GM23338 (cell line): ENCODE measurements at regions not wholly inside any gene's neighbourhood (a gene's known extent, or its start where the extent isn't known, plus 50 kb on each side); places are given as distances from the start of the nearest gene placed in this dataset.

ENCODE experiments used
- ATAC-seq: fragments of 200-7000 bp; cut with Tn5 transposase; 3 replicates; pipeline ENCODE4 v1.9.1; 2020
- DNase-seq: peaks from one replicate; pipeline ENCODE4 v3.0.0-alpha.2; 2015; ENCODE audit warnings: low spot score
- H2AFZ ChIP-seq: fragments of 200-600 bp; sonication (generic); 2 replicates; pipeline ENCODE4 v1.8.0; 2016; ENCODE audit warnings: antibody characterized with exemption, mild to moderate bottlenecking, moderate library complexity
- H3F3A ChIP-seq: fragments of 200-600 bp; sonication (generic); replicated peaks from 2 replicates; pipeline ENCODE4 v1.8.0; 2017; ENCODE audit warnings: antibody characterized with exemption, mixed run types, low read depth
- H3K27ac ChIP-seq: fragments of 200-600 bp; sonication (generic); 2 replicates; pipeline ENCODE4 v1.6.1; 2016; ENCODE audit warnings: low read depth
- H3K27me3 ChIP-seq: fragments of 200-600 bp; sonication (generic); 2 replicates; pipeline ENCODE4 v1.8.0; 2016; ENCODE audit warnings: mild to moderate bottlenecking, mixed run types, moderate library complexity; ENCODE audit not compliant: insufficient read depth
- H3K36me3 ChIP-seq: fragments of 200-600 bp; sonication (generic); 2 replicates; pipeline ENCODE4 v1.8.0; 2016; ENCODE audit warnings: mild to moderate bottlenecking; ENCODE audit not compliant: insufficient read depth
- H3K4me1 ChIP-seq: fragments of 200-600 bp; sonication (generic); 2 replicates; pipeline ENCODE4 v1.8.0; 2016; ENCODE audit warnings: mild to moderate bottlenecking, moderate library complexity; ENCODE audit not compliant: insufficient read depth
- H3K4me2 ChIP-seq: fragments of 200-600 bp; sonication (generic); 2 replicates; pipeline ENCODE4 v1.7.1; 2017; ENCODE audit warnings: mixed run types
- H3K4me3 ChIP-seq: fragments of 200-600 bp; sonication (generic); 2 replicates; pipeline ENCODE4 v1.6.1; 2016; ENCODE audit warnings: mixed run types
- H3K79me2 ChIP-seq: fragments of 200-600 bp; sonication (generic); replicated peaks from 2 replicates; pipeline ENCODE4 v1.8.0; 2017; ENCODE audit warnings: mild to moderate bottlenecking; ENCODE audit not compliant: insufficient read depth
- H3K9me2 ChIP-seq: fragments of 200-600 bp; sonication (generic); 2 replicates; pipeline ENCODE4 v1.8.0; 2017; ENCODE audit not compliant: insufficient read depth
- H4K20me1 ChIP-seq: fragments of 200-600 bp; sonication (generic); replicated peaks from 2 replicates; pipeline ENCODE4 v1.8.0; 2017; ENCODE audit warnings: mild to moderate bottlenecking; ENCODE audit not compliant: insufficient read depth
- H3K27ac Mint-ChIP-seq: 2 replicates; pipeline ENCODE4 v1.8.0; 2020; ENCODE audit warnings: inconsistent platforms, mild to moderate bottlenecking, moderate library complexity, mixed read lengths
- H3K27me3 Mint-ChIP-seq: 3 replicates; pipeline ENCODE4 v1.8.0; 2022; ENCODE audit warnings: low read depth, mild to moderate bottlenecking, moderate library complexity, mixed read lengths, inconsistent platforms; ENCODE audit not compliant: insufficient read depth, poor library complexity
- H3K36me3 Mint-ChIP-seq: 3 replicates; pipeline ENCODE4 v1.8.0; 2021; ENCODE audit warnings: low read depth, mild to moderate bottlenecking, inconsistent platforms, moderate library complexity, mixed read lengths
- H3K4me1 Mint-ChIP-seq: 3 replicates; pipeline ENCODE4 v1.8.0; 2020; ENCODE audit warnings: mild to moderate bottlenecking, inconsistent platforms, mixed read lengths
- H3K4me3 Mint-ChIP-seq: 3 replicates; pipeline ENCODE4 v1.8.0; 2021; ENCODE audit warnings: moderate library complexity, mild to moderate bottlenecking, inconsistent platforms, mixed read lengths
- H3K9me3 Mint-ChIP-seq: 3 replicates; pipeline ENCODE4 v1.8.0; 2020; ENCODE audit warnings: moderate library complexity, mild to moderate bottlenecking, inconsistent platforms, mixed read lengths
- EZH2phosphoT487 ChIP-seq: fragments of 200-600 bp; sonication (generic); IDR thresholded peaks from one replicate; pipeline ENCODE4 v1.8.1; 2018; ENCODE audit warnings: antibody characterized with exemption; ENCODE audit not compliant: unreplicated experiment
- JUNB ChIP-seq: IDR thresholded peaks from one replicate; pipeline ENCODE4 v1.6.1; 2016; ENCODE audit warnings: antibody characterized with exemption; ENCODE audit not compliant: unreplicated experiment
- STAT1 ChIP-seq: IDR thresholded peaks from one replicate; pipeline ENCODE4 v1.6.1; 2016; ENCODE audit warnings: antibody characterized with exemption; ENCODE audit not compliant: unreplicated experiment
- ZNF114 ChIP-seq: fragments of 250-450 bp; sonication (Bioruptor Pico); IDR thresholded peaks from 2 replicates; pipeline ENCODE4 v1.5.0; 2020; ENCODE audit warnings: mild to moderate bottlenecking, moderate library complexity
- ZNF331 ChIP-seq: fragments of 250-450 bp; sonication (Bioruptor Pico); IDR thresholded peaks from 2 replicates; pipeline ENCODE4 v1.5.0; 2020; ENCODE audit warnings: low read depth, mild to moderate bottlenecking, moderate library complexity
- TF ChIP-seq, protein P1 (sequence below): fragments of 250-450 bp; sonication (Bioruptor Pico); IDR thresholded peaks from 2 replicates; pipeline ENCODE4 v1.5.0; 2020; ENCODE audit warnings: mild to moderate bottlenecking, moderate library complexity

DNA sequence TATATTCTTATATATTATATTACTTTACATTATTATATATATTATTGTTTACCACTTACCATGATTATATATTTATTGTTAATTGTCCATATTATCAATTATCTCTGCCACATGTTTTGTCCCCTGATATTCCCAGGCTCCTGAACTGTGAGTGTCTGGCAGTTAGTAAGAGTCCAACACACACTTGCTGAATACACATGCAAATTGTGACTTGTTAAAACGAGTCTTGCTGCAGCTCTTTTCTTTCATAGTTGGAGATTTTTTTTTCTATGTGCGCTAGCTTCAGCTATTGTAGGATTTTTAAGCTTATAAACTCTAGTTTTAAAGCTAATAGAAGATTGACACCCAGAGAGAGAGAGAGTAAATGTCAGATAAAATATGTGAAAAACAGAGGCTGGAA, 207.8 kb upstream of the FAM3C start:
- ATAC-seq: no peak

More for the DNA sequence above, 207.8 kb upstream of the FAM3C start:
- no peak overlapping the region for H3K27ac Mint-ChIP-seq
- Histone ChIP-seq H2AFZ (no peak overlapping the region), H3K79me2 (no peaks in the 10 kb centered on the region), H3K27me3 (no peaks in the 10 kb centered on the region), H3K4me2 (no peak overlapping the region), H3K27ac (no peak overlapping the region), H3K4me3 (no peak overlapping the region), H3F3A (no peaks in the 10 kb centered on the region), H3K9me2 (no peaks in the 10 kb centered on the region), H3K36me3 (no peaks in the 10 kb centered on the region), H3K4me1 (0 out of 2 replicates have a peak, but pooled peaks cover 8% of the 10 kb centered on the region), H4K20me1 (no peaks in the 10 kb centered on the region)
- no peak for TF ChIP-seq EZH2phosphoT487
- TF ChIP-seq ZNF114 (CRISPR knock-in tag): no peak
- TF ChIP-seq STAT1: no peak
- no peak for TF ChIP-seq JUNB
- TF ChIP-seq, protein P1, sequence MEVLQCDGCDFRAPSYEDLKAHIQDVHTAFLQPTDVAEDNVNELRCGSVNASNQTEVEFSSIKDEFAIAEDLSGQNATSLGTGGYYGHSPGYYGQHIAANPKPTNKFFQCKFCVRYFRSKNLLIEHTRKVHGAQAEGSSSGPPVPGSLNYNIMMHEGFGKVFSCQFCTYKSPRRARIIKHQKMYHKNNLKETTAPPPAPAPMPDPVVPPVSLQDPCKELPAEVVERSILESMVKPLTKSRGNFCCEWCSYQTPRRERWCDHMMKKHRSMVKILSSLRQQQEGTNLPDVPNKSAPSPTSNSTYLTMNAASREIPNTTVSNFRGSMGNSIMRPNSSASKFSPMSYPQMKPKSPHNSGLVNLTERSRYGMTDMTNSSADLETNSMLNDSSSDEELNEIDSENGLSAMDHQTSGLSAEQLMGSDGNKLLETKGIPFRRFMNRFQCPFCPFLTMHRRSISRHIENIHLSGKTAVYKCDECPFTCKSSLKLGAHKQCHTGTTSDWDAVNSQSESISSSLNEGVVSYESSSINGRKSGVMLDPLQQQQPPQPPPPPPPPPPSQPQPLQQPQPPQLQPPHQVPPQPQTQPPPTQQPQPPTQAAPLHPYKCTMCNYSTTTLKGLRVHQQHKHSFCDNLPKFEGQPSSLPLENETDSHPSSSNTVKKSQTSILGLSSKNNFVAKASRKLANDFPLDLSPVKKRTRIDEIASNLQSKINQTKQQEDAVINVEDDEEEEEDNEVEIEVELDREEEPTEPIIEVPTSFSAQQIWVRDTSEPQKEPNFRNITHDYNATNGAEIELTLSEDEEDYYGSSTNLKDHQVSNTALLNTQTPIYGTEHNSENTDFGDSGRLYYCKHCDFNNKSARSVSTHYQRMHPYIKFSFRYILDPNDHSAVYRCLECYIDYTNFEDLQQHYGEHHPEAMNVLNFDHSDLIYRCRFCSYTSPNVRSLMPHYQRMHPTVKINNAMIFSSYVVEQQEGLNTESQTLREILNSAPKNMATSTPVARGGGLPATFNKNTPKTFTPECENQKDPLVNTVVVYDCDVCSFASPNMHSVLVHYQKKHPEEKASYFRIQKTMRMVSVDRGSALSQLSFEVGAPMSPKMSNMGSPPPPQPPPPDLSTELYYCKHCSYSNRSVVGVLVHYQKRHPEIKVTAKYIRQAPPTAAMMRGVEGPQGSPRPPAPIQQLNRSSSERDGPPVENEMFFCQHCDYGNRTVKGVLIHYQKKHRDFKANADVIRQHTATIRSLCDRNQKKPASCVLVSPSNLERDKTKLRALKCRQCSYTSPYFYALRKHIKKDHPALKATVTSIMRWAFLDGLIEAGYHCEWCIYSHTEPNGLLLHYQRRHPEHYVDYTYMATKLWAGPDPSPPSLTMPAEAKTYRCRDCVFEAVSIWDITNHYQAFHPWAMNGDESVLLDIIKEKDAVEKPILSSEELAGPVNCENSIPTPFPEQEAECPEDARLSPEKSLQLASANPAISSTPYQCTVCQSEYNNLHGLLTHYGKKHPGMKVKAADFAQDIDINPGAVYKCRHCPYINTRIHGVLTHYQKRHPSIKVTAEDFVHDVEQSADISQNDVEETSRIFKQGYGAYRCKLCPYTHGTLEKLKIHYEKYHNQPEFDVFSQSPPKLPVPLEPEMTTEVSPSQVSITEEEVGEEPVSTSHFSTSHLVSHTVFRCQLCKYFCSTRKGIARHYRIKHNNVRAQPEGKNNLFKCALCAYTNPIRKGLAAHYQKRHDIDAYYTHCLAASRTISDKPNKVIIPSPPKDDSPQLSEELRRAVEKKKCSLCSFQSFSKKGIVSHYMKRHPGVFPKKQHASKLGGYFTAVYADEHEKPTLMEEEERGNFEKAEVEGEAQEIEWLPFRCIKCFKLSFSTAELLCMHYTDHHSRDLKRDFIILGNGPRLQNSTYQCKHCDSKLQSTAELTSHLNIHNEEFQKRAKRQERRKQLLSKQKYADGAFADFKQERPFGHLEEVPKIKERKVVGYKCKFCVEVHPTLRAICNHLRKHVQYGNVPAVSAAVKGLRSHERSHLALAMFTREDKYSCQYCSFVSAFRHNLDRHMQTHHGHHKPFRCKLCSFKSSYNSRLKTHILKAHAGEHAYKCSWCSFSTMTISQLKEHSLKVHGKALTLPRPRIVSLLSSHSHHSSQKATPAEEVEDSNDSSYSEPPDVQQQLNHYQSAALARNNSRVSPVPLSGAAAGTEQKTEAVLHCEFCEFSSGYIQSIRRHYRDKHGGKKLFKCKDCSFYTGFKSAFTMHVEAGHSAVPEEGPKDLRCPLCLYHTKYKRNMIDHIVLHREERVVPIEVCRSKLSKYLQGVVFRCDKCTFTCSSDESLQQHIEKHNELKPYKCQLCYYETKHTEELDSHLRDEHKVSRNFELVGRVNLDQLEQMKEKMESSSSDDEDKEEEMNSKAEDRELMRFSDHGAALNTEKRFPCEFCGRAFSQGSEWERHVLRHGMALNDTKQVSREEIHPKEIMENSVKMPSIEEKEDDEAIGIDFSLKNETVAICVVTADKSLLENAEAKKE: no peak
- no peak for TF ChIP-seq ZNF331 (CRISPR knock-in tag)
- H3K27me3 Mint-ChIP-seq: peaks cover 1% of the 10 kb centered on the region
- no peak for DNase-seq
- no peak overlapping the region for H3K4me3 Mint-ChIP-seq
- H3K36me3 Mint-ChIP-seq: no peaks in the 10 kb centered on the region; the same call in 2 of the 3 replicates
- 0 out of 3 replicates have a peak, but pooled peaks cover 3% of the 10 kb centered on the region for H3K9me3 Mint-ChIP-seq
- H3K4me1 Mint-ChIP-seq: peaks cover 22% of the 10 kb centered on the region; the same call in 2 of the 3 replicates
